ENCODE measurements at regions not wholly inside any gene's neighbourhood (a gene's known extent, or its start where the extent isn't known, plus 50 kb on each side); places are given as distances from the start of the nearest gene placed in this dataset.
"Not testable (repeated sequence)": the region's sequence is repeated elsewhere in the genome, so short reads cannot be mapped to it uniquely, and the experiment has no call there.

GRCh38 chr17:6373599-6373998 lies 61.3 kb downstream of the AIPL1 start:
- H3K36me3 ChIP-seq (ENCODE audit: insufficient read depth in 1 of 2, low read depth in 1 of 2); H3K4me1 ChIP-seq; H3K4me3 ChIP-seq; intact Hi-C loops (cut with DNase I); DNase-seq; H3K27ac ChIP-seq; ATAC-seq; H3K9me3 ChIP-seq: not testable (repeated sequence)
- 86 to 95% (median 91%) methylated on average over 4 of the region's 4 CpGs for WGBS, 3 donors
- H3K27me3 ChIP-seq (ENCODE audit: insufficient read depth in 3 of 3, low read length in 2 of 3), result peaks cover 3 to 24% (median 3%) of the 10 kb centered on the region in 3 donors

GRCh38 chr17:6366221-6366666 lies 68.7 kb downstream of the AIPL1 start:
- no peaks in the 10 kb centered on the region for H3K27me3 ChIP-seq (ENCODE audit: insufficient read depth in 3 of 3, low read length in 2 of 3)
- H3K9me3 ChIP-seq, result no peaks in the 10 kb centered on the region
- no peak overlapping the region for H3K27ac ChIP-seq
- intact Hi-C loops (cut with DNase I), result no loop called here
- DNase-seq (no peak), ATAC-seq (no peak)
- H3K4me3 ChIP-seq, result no peak overlapping the region
- no peaks in the 10 kb centered on the region for H3K36me3 ChIP-seq (ENCODE audit: insufficient read depth in 1 of 2, low read depth in 1 of 2)
- no peaks in the 10 kb centered on the region for H3K4me1 ChIP-seq
- 40 to 58% (median 51%) methylated on average over 2 of the region's 2 CpGs for WGBS, 3 donors
- TF ChIP-seq CTCF (IDR thresholded peaks at IDR 0.05), result no peak

GRCh38 chr17:6365200-6365943 lies 69.5 kb downstream of the AIPL1 start:
- Histone ChIP-seq H3K4me3 (no peak overlapping the region), H3K9me3 (no peaks in the 10 kb centered on the region), H3K27me3 (ENCODE audit: insufficient read depth in 3 of 3, low read length in 2 of 3) (no peaks in the 10 kb centered on the region), H3K27ac (no peak overlapping the region), H3K36me3 (ENCODE audit: insufficient read depth in 1 of 2, low read depth in 1 of 2) (no peaks in the 10 kb centered on the region), H3K4me1 (no peaks in the 10 kb centered on the region)
- 74 to 84% (median 75%) methylated on average over 13 of the region's 13 CpGs for WGBS, 3 donors
- ATAC-seq, result no peak
- intact Hi-C loops (cut with DNase I), result no loop called here
- no peak for TF ChIP-seq CTCF (IDR thresholded peaks at IDR 0.05)
- DNase-seq, result no peak

GRCh38 chr17:6361733-6362132 lies 73.2 kb downstream of the AIPL1 start:
- H3K4me1 ChIP-seq, result no peaks in the 10 kb centered on the region
- peaks cover 0 to 3% (median 0%) of the 10 kb centered on the region in 3 donors for H3K27me3 ChIP-seq (ENCODE audit: insufficient read depth in 3 of 3, low read length in 2 of 3)
- H3K36me3 ChIP-seq (ENCODE audit: insufficient read depth in 1 of 2, low read depth in 1 of 2), result no peaks in the 10 kb centered on the region
- ATAC-seq, result no peak
- no peak for DNase-seq
- WGBS, 3 donors, result 76 to 79% (median 77%) methylated on average over 5 of the region's 5 CpGs
- no peak for TF ChIP-seq CTCF (IDR thresholded peaks at IDR 0.05)
- H3K9me3 ChIP-seq, result no peaks in the 10 kb centered on the region
- no peak overlapping the region for H3K4me3 ChIP-seq
- intact Hi-C loops (cut with DNase I), result no loop called here
- no peak overlapping the region for H3K27ac ChIP-seq

GRCh38 chr17:6358131-6358530 lies 76.8 kb downstream of the AIPL1 start:
- TF ChIP-seq CTCF (IDR thresholded peaks at IDR 0.05), result no peak
- DNase-seq (no peak), ATAC-seq (no peak)
- whole genome bisulfite sequencing, 3 donors, result 86 to 93% (median 87%) methylated on average over 3 of the region's 3 CpGs
- H3K4me3 ChIP-seq, result no peak overlapping the region
- H3K27me3 ChIP-seq (ENCODE audit: insufficient read depth in 3 of 3, low read length in 2 of 3), result peaks cover 0 to 3% (median 0%) of the 10 kb centered on the region in 3 donors
- H3K36me3 ChIP-seq (ENCODE audit: insufficient read depth in 1 of 2, low read depth in 1 of 2), result no peaks in the 10 kb centered on the region
- no peak overlapping the region for H3K27ac ChIP-seq
- no peaks in the 10 kb centered on the region for H3K4me1 ChIP-seq
- no peaks in the 10 kb centered on the region for H3K9me3 ChIP-seq
- intact Hi-C loops (cut with DNase I), result no loop called here

Measured in psoas muscle (tissue), 7 donors.